Common myeloid progenitor, CD34-positive (primary cell): ENCODE measurements at regions not wholly inside any gene's neighbourhood (a gene's known extent, or its start where the extent isn't known, plus 50 kb on each side); places are given as distances from the start of the nearest gene placed in this dataset.
A peak's percentile ranks its signal among the peaks of the same experiment; 100 is the strongest.

ENCODE experiments used
- CTCF ChIA-PET: fragments of 350-600 bp; sonication (Branson Sonifier 250); formaldehyde crosslinking; loops from one replicate; lab custom pipeline; 2021; ENCODE audit warnings: antibody characterized with exemption; lab: Charles Lee
- POLR2A ChIA-PET: fragments of 350-600 bp; sonication (Branson Sonifier 250); formaldehyde crosslinking; loops from one replicate; lab custom pipeline; 2021; ENCODE audit warnings: antibody characterized with exemption; lab: Charles Lee
- DNase-seq, 3 donors: peaks; one replicate each; pipeline versions ENCODE4 v3.0.0 to v3.0.0-alpha.2; 2013
- H3K27ac ChIP-seq, 2 experiments: 1 replicate in 1 of 2; 2 replicates in 1 of 2; pipeline ENCODE4 v1.7.0; 2013; ENCODE audit warnings: inconsistent platforms in 2 of 2, low read length in 2 of 2, mild to moderate bottlenecking in 2 of 2, low read depth in 1 of 2, moderate library complexity in 1 of 2; ENCODE audit not compliant: severe bottlenecking in 2 of 2, insufficient read depth in 1 of 2, poor library complexity in 1 of 2
- H3K27me3 ChIP-seq, 5 experiments: replicated peaks in 2 of 5; 1 replicate in 3 of 5; 2 replicates in 2 of 5; pipeline versions ENCODE4 v1.6.1 to v1.7.0; 2013; ENCODE audit warnings: low read length in 4 of 5, mild to moderate bottlenecking in 2 of 5, moderate library complexity in 2 of 5, inconsistent platforms in 1 of 5; ENCODE audit not compliant: insufficient read depth in 5 of 5, control insufficient read depth in 4 of 5
- H3K36me3 ChIP-seq, 4 experiments: 1 replicate in 2 of 4; 2 replicates in 2 of 4; pipeline versions ENCODE4 v1.6.1 to v1.7.0; 2013; ENCODE audit warnings: low read length in 3 of 4, control low read depth in 1 of 4, mild to moderate bottlenecking in 1 of 4; ENCODE audit not compliant: control insufficient read depth in 4 of 4, insufficient read depth in 4 of 4
- H3K4me1 ChIP-seq, 4 experiments: 1 replicate in 3 of 4; 2 replicates in 1 of 4; pipeline versions ENCODE4 v1.6.1 to v1.7.1; 2013; ENCODE audit warnings: low read length in 3 of 4, mild to moderate bottlenecking in 3 of 4, control low read depth in 1 of 4, inconsistent platforms in 1 of 4, moderate library complexity in 1 of 4; ENCODE audit not compliant: control insufficient read depth in 4 of 4, insufficient read depth in 4 of 4; ENCODE audit errors: control extremely low read depth in 1 of 4
- H3K4me3 ChIP-seq, 7 experiments: 1 replicate in 4 of 7; 2 replicates in 3 of 7; pipeline versions ENCODE4 v1.5.1 to v1.7.0; 2013; ENCODE audit warnings: mild to moderate bottlenecking in 7 of 7, low read length in 6 of 7, moderate library complexity in 6 of 7, inconsistent platforms in 2 of 7, low read depth in 2 of 7, control low read depth in 1 of 7; ENCODE audit not compliant: insufficient read depth in 4 of 7, control insufficient read depth in 1 of 7; ENCODE audit errors: extremely low read depth in 1 of 7
- H3K9me3 ChIP-seq, 5 experiments: 1 replicate in 4 of 5; 2 replicates in 1 of 5; pipeline versions ENCODE4 v1.6.1 to v1.7.1; 2013; ENCODE audit warnings: low read length in 4 of 5, mild to moderate bottlenecking in 2 of 5, inconsistent platforms in 1 of 5, low read depth in 1 of 5, moderate library complexity in 1 of 5; ENCODE audit not compliant: control insufficient read depth in 4 of 5, insufficient read depth in 2 of 5; ENCODE audit errors: control extremely low read depth in 1 of 5
- WGBS: methylation state at CpG from one replicate; pipeline ENCODE4 v1.1.5; 2013; ENCODE audit not compliant: insufficient coverage; 5-methylcytosine and 5-hydroxymethylcytosine counted together

GRCh38 chr14:53310412-53310811, 157.3 kb upstream of the DDHD1 start:
- ChIA-PET POLR2A (no interaction called here), CTCF (no interaction called here)
- Histone ChIP-seq H3K36me3 (no peaks in the 10 kb centered on the region), H3K9me3 (no peaks in the 10 kb centered on the region), H3K4me1 (peaks cover 0 to 8% (median 3%) of the 10 kb centered on the region in 4 experiments), H3K27me3 (no peaks in the 10 kb centered on the region), H3K27ac (no peak overlapping the region), H3K4me3 (no peak overlapping the region)
- WGBS, result no CpG with 5 or more reads among the region's 2 CpGs
- no peak for DNase-seq

- H3K4me3 ChIP-seq, result peak overlapping the region in 2 of 7 experiments; percentile 68 to 83
Measured at GRCh38 chr14:53306911-53307310, 153.8 kb upstream of the DDHD1 start.

GRCh38 chr14:53306267-53306721, 153.2 kb upstream of the DDHD1 start:
- POLR2A ChIA-PET, result no interaction called here
- peak overlapping the region in 6 of 7 experiments; percentile 52 to 83 (median 66) for H3K4me3 ChIP-seq

More at GRCh38 chr14:53306911-53307310, 153.8 kb upstream of the DDHD1 start:
- Histone ChIP-seq H3K4me1 (peaks cover 0 to 8% (median 3%) of the 10 kb centered on the region in 4 experiments), H3K9me3 (no peaks in the 10 kb centered on the region), H3K27me3 (no peaks in the 10 kb centered on the region), H3K27ac (no peak overlapping the region), H3K36me3 (no peaks in the 10 kb centered on the region)
- CTCF ChIA-PET, result interaction anchor here (0.7 to 3.2 kb wide), 10 partner anchors 10 to 492 kb away, joined by 3 to 19 read pairs (median 4); no protein-coding TSS in a partner anchor
- 75% methylated on average over 2 of the region's 3 CpGs for WGBS
- DNase-seq, result peak in 2 of 3 donors; percentile 4 to 9
- POLR2A ChIA-PET, result interaction anchor here (0.5 kb wide), 1 partner anchor 908 kb away, joined by 4 read pairs; no protein-coding TSS in a partner anchor

GRCh38 chr14:53304726-53305381, 151.7 kb upstream of the DDHD1 start:
- Histone ChIP-seq H3K36me3 (no peaks in the 10 kb centered on the region), H3K4me1 (peaks cover 0 to 8% (median 3%) of the 10 kb centered on the region in 4 experiments), H3K4me3 (no peak overlapping the region), H3K27ac (no peak overlapping the region), H3K27me3 (no peaks in the 10 kb centered on the region), H3K9me3 (no peaks in the 10 kb centered on the region)
- DNase-seq, result no peak
- POLR2A ChIA-PET, result no interaction called here
- WGBS, result 95% methylated on average over 2 of the region's 3 CpGs
- CTCF ChIA-PET, result interaction anchor here (0.7 to 3.2 kb wide), 9 partner anchors 9 to 341 kb away, joined by 3 to 19 read pairs (median 3); no protein-coding TSS in a partner anchor

More at GRCh38 chr14:53306267-53306721, 153.2 kb upstream of the DDHD1 start:
- Histone ChIP-seq H3K4me1 (peaks cover 0 to 8% (median 3%) of the 10 kb centered on the region in 4 experiments), H3K27me3 (no peaks in the 10 kb centered on the region), H3K9me3 (no peaks in the 10 kb centered on the region), H3K36me3 (no peaks in the 10 kb centered on the region), H3K27ac (no peak overlapping the region)
- 0% methylated on average over 9 of the region's 11 CpGs for WGBS
- peak; percentile 46 to 67 (median 60) for DNase-seq
- CTCF ChIA-PET, result interaction anchor here (0.7 to 3.2 kb wide), 15 partner anchors 10 to 491 kb away, joined by 3 to 19 read pairs (median 4); no protein-coding TSS in a partner anchor

GRCh38 chr14:53295985-53296582, 143.0 kb upstream of the DDHD1 start:
- Histone ChIP-seq H3K36me3 (no peaks in the 10 kb centered on the region), H3K4me1 (no peaks in the 10 kb centered on the region), H3K9me3 (no peaks in the 10 kb centered on the region), H3K27me3 (no peaks in the 10 kb centered on the region), H3K27ac (no peak overlapping the region), H3K4me3 (no peak overlapping the region)
- DNase-seq, result peak; percentile 36 to 76 (median 65)
- POLR2A ChIA-PET, result no interaction called here
- WGBS, result no CpG with 5 or more reads among the region's 9 CpGs
- CTCF ChIA-PET, result interaction anchor here (0.6 to 1.9 kb wide), 15 partner anchors 9 to 1052 kb away, joined by 3 to 7 read pairs (median 3); no protein-coding TSS in a partner anchor

GRCh38 chr14:53295372-53295771, 142.2 kb upstream of the DDHD1 start:
- no peaks in the 10 kb centered on the region for H3K4me1 ChIP-seq
- no peak for DNase-seq
- CTCF ChIA-PET, result interaction anchor here (0.6 to 1.9 kb wide), 14 partner anchors 9 to 1053 kb away, joined by 3 to 7 read pairs (median 3); no protein-coding TSS in a partner anchor
- H3K4me3 ChIP-seq, result no peak overlapping the region
- H3K27me3 ChIP-seq, result no peaks in the 10 kb centered on the region
- H3K9me3 ChIP-seq, result no peaks in the 10 kb centered on the region
- POLR2A ChIA-PET, result no interaction called here
- 100% methylated on average over 1 of the region's 4 CpGs for WGBS
- no peaks in the 10 kb centered on the region for H3K36me3 ChIP-seq
- no peak overlapping the region for H3K27ac ChIP-seq

- Histone ChIP-seq H3K36me3 (no peaks in the 10 kb centered on the region), H3K27me3 (no peaks in the 10 kb centered on the region), H3K9me3 (peaks cover 0 to 12% (median 0%) of the 10 kb centered on the region in 5 experiments), H3K27ac (no peak overlapping the region), H3K4me3 (no peak overlapping the region), H3K4me1 (no peaks in the 10 kb centered on the region)
- ChIA-PET POLR2A (no interaction called here), CTCF (no interaction called here)
- DNase-seq, result no peak
Measured at GRCh38 chr14:53286301-53286700, 133.2 kb upstream of the DDHD1 start.
